GM06990 (cell line): ENCODE measurements at regions not wholly inside any gene's neighbourhood (a gene's known extent, or its start where the extent isn't known, plus 50 kb on each side); places are given as distances from the start of the nearest gene placed in this dataset.

Experiments used
- DNase-seq: peaks from one replicate; pipeline ENCODE4 v3.0.0-alpha.2; 2011; ENCODE audit not compliant: insufficient read length; ENCODE audit errors: extremely low read depth
- H3K27me3 ChIP-seq: replicated peaks from 2 replicates; pipeline ENCODE4 v1.6.0; 2011; ENCODE audit warnings: low read length; ENCODE audit not compliant: control insufficient read depth, insufficient read depth
- H3K36me3 ChIP-seq: 2 replicates; pipeline ENCODE4 v1.5.1; 2011; ENCODE audit warnings: low read length; ENCODE audit not compliant: control insufficient read depth, insufficient read depth
- H3K4me3 ChIP-seq: replicated peaks from 2 replicates; pipeline ENCODE4 v1.5.1; 2011; ENCODE audit warnings: low read depth, mild to moderate bottlenecking, control low read depth, low read length
- TF ChIP-seq, protein P1 (sequence below): IDR thresholded peaks from 2 replicates; pipeline ENCODE4 v1.5.1; 2011; ENCODE audit warnings: low read length, control low read depth, mild to moderate bottlenecking, inconsistent platforms; ENCODE audit not compliant: insufficient read depth, poor library complexity, severe bottlenecking

DNA sequence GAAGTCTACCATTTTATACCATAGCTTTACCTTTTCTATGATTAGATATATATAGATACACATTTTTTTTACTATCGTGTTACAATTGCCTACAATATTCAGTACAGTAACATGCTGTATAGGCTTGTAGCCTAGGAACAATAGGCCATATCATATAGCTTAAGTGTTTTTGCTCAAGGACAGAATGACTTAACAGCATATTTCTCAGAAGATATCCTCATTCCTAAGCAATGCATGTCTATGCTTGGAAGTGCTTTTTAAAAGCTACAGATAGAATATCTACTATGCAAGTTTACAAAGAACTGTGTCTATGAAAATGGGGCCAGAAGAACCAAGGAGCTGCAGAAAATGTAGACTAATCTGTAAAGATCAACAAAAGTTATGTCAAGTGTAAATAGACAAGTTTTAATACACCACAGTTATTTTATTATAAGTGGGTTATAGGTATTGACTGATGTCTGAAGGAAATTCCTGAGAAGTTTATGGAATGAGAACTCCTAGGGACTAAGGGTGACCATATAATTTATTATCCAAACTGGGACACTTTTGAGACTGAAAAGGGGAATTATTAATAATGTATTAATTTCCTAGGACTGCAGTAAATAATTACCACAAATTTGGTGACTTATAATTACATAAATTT lies 138.7 kb upstream of the TGFBR2 start:
- Histone ChIP-seq H3K36me3 (no peaks in the 10 kb centered on the region), H3K4me3 (no peak overlapping the region), H3K27me3 (no peaks in the 10 kb centered on the region)
- DNase-seq: no peak
- TF ChIP-seq, protein P1, sequence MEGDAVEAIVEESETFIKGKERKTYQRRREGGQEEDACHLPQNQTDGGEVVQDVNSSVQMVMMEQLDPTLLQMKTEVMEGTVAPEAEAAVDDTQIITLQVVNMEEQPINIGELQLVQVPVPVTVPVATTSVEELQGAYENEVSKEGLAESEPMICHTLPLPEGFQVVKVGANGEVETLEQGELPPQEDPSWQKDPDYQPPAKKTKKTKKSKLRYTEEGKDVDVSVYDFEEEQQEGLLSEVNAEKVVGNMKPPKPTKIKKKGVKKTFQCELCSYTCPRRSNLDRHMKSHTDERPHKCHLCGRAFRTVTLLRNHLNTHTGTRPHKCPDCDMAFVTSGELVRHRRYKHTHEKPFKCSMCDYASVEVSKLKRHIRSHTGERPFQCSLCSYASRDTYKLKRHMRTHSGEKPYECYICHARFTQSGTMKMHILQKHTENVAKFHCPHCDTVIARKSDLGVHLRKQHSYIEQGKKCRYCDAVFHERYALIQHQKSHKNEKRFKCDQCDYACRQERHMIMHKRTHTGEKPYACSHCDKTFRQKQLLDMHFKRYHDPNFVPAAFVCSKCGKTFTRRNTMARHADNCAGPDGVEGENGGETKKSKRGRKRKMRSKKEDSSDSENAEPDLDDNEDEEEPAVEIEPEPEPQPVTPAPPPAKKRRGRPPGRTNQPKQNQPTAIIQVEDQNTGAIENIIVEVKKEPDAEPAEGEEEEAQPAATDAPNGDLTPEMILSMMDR: no peak

DNA sequence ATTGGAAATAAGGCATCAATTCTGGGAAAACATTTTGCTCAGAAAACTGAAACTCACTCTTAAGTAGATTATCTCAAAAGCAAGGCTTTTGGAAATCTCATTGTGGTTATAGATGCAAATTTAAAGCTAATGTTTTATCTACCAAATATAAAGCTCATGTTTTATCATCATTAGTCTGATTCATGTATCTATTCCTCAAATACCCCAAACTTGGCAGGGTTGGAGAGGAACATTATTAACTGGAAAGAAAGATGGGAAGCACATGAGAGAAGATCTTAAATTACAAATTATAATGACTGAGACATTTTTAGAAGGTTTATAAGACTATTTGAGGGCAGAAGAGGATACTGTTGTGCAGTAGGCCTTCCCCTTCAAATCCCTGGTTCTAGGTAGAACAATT lies 137.3 kb upstream of the TGFBR2 start:
- Histone ChIP-seq H3K4me3 (no peak overlapping the region), H3K27me3 (no peaks in the 10 kb centered on the region), H3K36me3 (no peaks in the 10 kb centered on the region)
- no peak for DNase-seq
- TF ChIP-seq, protein P1: no peak

DNA sequence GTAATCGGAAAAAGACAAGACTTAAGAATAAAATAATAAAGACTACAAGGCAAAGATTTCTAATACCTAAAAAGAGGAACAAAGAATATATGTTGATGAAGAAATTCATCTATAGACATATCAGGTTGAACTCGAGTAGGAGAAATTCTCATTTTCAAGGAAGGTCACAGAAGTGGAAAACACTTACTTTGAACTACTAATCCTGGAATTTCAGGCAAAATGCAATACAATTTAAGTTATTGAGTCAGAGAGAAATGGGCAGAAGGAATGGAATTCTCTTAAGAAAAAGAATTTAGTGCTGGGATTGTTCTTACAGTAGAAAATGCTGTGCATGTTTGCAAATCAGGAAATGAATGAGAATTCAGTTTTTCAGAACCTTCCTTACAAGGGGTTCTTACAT lies 135.9 kb upstream of the TGFBR2 start:
- Histone ChIP-seq H3K36me3 (no peaks in the 10 kb centered on the region), H3K4me3 (no peak overlapping the region), H3K27me3 (no peaks in the 10 kb centered on the region)
- TF ChIP-seq, protein P1: no peak
- DNase-seq: no peak

DNA sequence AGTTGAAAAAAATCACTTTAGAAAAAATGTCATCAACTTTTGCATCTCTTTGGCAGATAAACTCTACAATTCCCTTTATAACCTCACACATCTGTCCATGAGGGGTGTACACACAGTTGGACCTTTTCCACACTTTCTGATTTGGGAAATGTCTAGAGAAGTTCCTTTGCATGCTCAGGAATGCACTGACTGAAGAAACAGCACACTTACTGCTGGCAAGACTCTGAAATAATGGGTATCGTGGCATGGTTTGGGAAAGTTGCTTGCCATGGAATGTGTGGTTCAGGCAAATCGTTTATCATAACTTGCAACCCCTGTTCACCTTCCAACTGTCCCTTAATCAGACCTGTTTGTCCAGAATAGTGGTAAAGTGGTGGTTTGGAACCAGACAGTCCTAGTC lies 135.3 kb upstream of the TGFBR2 start:
- Histone ChIP-seq H3K4me3 (no peak overlapping the region), H3K27me3 (no peaks in the 10 kb centered on the region), H3K36me3 (no peaks in the 10 kb centered on the region)
- DNase-seq: no peak
- TF ChIP-seq, protein P1: no peak

DNA sequence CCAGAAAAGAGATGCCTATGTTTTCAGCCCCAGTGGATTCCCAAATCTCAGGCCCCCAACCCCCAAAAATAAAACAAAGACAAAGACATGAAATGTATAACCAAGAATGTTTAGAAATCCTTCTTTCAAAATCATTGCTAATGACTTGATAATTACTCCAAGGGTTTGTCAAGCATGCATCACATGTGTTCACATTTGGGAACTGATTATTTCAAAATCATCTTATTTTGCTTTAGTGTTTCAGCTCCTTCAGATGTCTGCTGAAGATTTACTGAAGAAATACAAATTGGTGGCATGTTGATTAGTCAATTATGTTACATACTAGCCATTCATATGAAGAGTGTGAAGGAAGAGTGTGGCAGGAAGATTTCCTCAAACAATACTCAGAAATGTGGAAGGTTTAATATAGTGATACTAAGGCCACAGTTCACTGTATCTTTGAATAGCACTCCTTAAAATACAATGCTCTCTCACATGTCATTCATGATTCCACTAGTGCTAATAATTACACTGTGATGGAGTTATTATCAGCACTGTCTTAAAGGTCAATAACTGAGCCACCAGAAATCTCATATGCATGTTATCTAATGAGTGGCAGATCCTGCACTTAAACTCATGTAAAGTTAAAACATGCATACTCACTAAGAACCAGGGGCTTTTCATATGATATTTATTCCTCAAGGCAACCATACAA lies 134.5 kb upstream of the TGFBR2 start:
- TF ChIP-seq, protein P1: no peak
- no peaks in the 10 kb centered on the region for H3K36me3 ChIP-seq
- no peak overlapping the region for H3K4me3 ChIP-seq
- DNase-seq: no peak
- no peaks in the 10 kb centered on the region for H3K27me3 ChIP-seq
